ENCODE measurements at regions not wholly inside any gene's neighbourhood (a gene's known extent, or its start where the extent isn't known, plus 50 kb on each side); places are given as distances from the start of the nearest gene placed in this dataset.
"Not testable (repeated sequence)": the region's sequence is repeated elsewhere in the genome, so short reads cannot be mapped to it uniquely, and the experiment has no call there.

DNA sequence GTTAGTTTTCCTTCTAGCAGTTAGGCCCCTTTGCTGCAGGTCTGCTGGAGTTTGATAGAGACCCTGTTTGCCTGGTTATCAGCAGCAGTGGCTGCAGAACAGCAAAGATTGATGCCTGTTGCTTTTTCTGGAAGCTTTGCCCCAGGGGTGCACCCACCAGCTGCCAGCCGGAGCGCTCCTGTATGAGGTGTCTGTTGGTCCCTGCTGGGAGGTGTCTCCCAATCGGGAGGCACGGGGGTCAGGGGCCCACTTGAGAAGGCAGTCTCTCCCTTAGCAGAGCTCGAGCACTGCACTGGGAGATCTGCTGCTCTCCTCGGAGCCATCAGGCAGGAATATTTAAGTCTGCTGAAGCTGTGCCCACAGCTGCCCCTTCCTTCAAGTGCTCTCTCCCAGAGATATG is 825.3 kb upstream of the GRM7 start:
- Mint-ChIP-seq H3K27me3 (no peaks in the 10 kb centered on the region), H3K27ac (no peak overlapping the region), H3K4me1 (ENCODE audit: low read depth) (no peaks in the 10 kb centered on the region), H3K9me3 (peaks cover 14% of the 10 kb centered on the region), H3K4me3 (no peak overlapping the region), H3K36me3 (ENCODE audit: low read depth) (no peaks in the 10 kb centered on the region)

DNA sequence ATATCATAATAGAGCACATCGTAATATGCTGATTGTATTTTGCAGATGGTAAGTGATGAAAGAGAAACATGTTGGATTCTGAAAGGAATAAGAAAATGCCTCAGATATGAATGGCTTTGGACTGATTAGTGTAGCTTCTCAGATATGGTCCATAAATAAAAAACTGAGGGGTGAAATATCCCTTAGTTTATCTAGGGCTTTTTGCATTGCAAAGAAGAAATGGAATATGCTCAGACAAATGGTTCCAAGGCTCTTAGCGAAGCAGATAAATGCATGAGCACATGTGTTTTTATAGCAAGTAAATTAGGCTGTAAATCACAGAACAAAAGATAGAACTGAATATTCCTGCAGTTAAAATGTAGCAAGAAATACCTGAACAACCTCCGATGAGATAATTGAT is 820.9 kb upstream of the GRM7 start:
- Mint-ChIP-seq H3K36me3 (ENCODE audit: low read depth) (no peaks in the 10 kb centered on the region), H3K9me3 (peaks cover 8% of the 10 kb centered on the region), H3K4me1 (ENCODE audit: low read depth) (no peaks in the 10 kb centered on the region), H3K27ac (no peak overlapping the region), H3K27me3 (no peaks in the 10 kb centered on the region), H3K4me3 (no peak overlapping the region)

DNA sequence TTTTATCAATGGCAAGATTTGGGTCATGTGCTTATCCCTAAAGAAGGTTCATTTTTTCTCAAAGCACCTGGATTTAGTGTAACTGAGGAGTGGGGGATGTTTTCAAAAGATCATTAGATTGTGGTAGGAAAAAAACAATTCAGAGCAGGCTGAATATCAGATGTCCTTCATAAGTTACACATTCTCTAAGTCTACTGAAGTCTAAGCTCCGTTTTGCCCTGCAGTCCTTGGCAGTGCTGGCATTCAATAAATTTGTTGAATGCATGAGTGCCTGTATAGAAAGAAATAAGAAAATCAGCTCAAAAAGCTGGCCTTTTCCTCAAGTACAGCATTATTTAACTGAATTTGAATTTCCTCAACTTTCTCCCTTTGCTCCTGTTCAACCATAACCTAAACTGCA is 819.0 kb upstream of the GRM7 start:
- Mint-ChIP-seq H3K4me1 (ENCODE audit: low read depth) (no peaks in the 10 kb centered on the region), H3K36me3 (ENCODE audit: low read depth) (no peaks in the 10 kb centered on the region), H3K27me3 (no peaks in the 10 kb centered on the region), H3K9me3 (peaks cover 17% of the 10 kb centered on the region), H3K27ac (no peak overlapping the region), H3K4me3 (no peak overlapping the region)

DNA sequence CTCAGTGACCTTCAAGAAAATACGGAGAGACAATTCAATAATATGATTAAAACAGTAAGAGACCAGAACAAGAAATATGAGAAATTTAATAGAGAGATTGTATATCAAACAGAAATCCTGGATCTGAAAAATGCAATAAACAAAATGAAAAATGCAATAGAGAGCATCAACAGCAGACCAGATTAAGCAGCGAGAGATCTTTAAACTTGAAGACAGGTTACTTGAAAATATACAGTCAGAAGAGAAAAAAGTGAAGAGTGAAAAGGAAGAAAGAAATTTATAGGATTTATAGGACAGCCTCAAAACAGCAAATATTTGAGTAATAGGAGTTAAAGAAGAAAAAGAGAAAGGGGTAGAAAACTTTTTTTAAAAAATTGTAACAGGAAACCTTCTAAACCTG is 813.9 kb upstream of the GRM7 start:
- no peaks in the 10 kb centered on the region for H3K36me3 Mint-ChIP-seq (ENCODE audit: low read depth)
- H3K27me3 Mint-ChIP-seq = no peaks in the 10 kb centered on the region
- H3K4me1 Mint-ChIP-seq (ENCODE audit: low read depth) = no peaks in the 10 kb centered on the region
- H3K4me3 Mint-ChIP-seq = no peak overlapping the region
- H3K9me3 Mint-ChIP-seq = peaks cover 23% of the 10 kb centered on the region
- H3K27ac Mint-ChIP-seq = no peak overlapping the region

DNA sequence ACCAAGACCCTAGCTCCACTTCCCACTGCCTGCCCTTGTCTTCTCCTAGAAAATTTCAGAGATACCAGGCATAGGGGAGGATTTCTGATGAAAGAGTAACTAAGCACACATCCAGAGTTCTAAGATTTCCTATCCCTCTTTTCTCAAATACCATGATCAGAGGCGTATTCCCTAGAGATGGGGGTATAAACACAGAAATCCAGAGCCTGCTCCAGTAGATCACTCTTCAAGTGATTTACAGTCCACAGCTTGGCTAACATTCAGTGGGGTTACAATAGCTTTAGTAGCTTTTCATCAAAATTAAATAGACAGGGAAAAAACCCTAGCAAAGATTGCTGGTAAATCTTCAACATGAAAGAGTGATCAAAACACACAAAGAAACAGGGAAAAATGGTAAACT is 800.7 kb upstream of the GRM7 start:
- no peaks in the 10 kb centered on the region for H3K4me1 Mint-ChIP-seq (ENCODE audit: low read depth)
- no peaks in the 10 kb centered on the region for H3K9me3 Mint-ChIP-seq
- H3K4me3 Mint-ChIP-seq = no peak overlapping the region

DNA sequence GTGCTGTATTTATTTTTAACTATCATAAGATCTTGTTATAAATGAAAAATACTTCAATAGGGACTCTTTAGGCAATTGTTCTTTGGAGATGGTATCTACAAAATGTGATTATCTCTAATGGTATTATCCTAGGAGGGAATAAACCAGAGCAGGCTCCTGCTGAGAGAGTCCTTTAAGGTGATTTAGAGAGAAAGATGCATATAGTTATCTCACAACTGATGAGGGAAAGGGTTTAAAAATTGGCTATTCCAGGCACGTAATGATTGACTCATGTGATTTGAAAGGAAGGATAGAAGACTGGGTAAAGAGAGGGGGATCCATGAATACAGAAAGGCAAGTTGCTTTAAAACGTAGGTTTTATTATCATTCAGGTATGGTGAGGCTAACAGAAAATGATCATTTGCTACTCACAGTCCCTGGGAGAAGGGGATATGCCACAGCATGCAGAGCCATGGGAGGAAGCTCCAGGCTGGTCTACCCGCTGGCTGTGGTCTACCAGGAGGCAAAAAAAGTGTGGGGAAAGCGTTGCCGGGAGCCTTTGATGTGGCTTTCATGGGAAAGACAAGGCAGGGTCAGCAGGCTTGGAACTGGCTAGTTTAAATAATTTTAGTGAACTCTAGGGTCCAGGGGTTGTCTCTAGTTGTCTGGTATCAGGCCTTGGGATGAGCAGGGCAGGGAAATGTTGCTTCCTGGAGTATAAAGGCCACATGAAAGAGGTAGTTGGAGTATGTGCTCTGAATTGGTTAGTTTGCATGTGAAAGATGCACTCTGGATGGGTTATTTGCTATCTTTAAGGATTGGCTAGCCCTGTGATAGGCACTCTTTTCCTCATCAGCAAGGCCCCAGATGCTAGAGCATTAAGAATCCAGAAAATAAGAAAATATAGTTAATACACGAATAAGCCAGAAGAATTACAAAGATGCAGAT is 798.4 kb upstream of the GRM7 start:
- H3K27ac Mint-ChIP-seq = no peak overlapping the region
- H3K36me3 Mint-ChIP-seq (ENCODE audit: low read depth) = no peaks in the 10 kb centered on the region
- H3K9me3 Mint-ChIP-seq = no peaks in the 10 kb centered on the region
- H3K27me3 Mint-ChIP-seq = no peaks in the 10 kb centered on the region
- no peaks in the 10 kb centered on the region for H3K4me1 Mint-ChIP-seq (ENCODE audit: low read depth)
- no peak overlapping the region for H3K4me3 Mint-ChIP-seq

More for the DNA sequence above, 800.7 kb upstream of the GRM7 start:
- Mint-ChIP-seq H3K27me3 (no peaks in the 10 kb centered on the region), H3K36me3 (ENCODE audit: low read depth) (no peaks in the 10 kb centered on the region), H3K27ac (no peak overlapping the region)

DNA sequence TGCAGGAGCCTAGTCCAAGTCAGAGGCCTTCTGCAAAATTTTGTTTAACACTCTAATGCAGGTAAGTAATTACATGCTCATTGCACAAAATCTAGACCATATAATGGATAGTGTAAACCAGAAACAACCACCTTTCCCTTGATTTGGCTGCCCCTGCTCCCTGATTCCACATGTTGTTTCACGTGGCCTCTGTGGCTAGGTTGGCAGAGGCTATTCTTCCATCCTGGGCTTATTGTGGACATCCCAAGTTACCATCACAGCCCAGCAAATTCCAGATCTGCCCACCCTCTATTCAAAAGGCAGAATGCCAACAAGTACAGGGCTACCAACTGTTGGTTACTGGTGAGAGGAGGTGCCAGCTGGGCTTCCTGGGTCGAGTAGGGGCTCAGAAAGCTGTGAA is 794.5 kb upstream of the GRM7 start:
- Mint-ChIP-seq H3K4me1 (ENCODE audit: low read depth) (no peaks in the 10 kb centered on the region), H3K4me3 (no peak overlapping the region), H3K9me3 (no peaks in the 10 kb centered on the region), H3K36me3 (ENCODE audit: low read depth) (no peaks in the 10 kb centered on the region), H3K27ac (no peak overlapping the region), H3K27me3 (no peaks in the 10 kb centered on the region)

DNA sequence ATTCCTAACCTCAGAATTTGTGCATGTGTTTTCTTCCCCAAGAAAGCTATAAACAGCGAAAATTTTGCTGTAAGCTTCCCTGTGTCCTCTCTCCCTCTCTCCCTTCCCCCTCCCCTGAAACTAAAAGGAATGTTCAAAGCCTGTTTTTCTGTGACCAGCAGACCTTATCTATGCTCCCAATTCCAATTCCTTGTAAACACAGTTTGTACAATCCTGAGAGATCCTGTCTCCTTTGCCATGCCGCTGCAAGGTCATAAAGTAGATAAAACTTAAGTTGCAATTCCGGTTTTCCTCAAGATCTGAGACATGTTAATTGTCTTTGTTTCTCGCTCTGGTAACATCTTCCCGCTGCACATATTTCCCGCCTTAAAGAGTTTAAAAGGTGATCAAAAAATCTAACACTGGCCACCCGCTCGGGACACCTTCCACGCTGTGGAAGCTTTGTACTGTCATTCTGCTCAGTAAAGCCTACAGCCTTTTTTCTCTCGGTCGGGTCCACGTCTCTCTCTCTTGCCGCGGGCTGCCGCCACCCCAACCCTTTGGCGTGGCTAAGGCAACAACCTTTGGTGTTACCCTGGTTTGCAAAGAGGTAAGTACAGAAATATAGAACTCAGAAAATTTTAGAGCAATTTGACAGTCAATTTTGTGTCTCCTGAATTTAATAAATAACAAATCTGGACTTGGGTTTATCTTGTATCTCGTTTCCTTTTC is 793.9 kb upstream of the GRM7 start:
- not testable (repeated sequence) for H3K27me3 Mint-ChIP-seq; H3K9me3 Mint-ChIP-seq; H3K4me1 Mint-ChIP-seq (ENCODE audit: low read depth); H3K4me3 Mint-ChIP-seq; H3K27ac Mint-ChIP-seq; H3K36me3 Mint-ChIP-seq (ENCODE audit: low read depth)

DNA sequence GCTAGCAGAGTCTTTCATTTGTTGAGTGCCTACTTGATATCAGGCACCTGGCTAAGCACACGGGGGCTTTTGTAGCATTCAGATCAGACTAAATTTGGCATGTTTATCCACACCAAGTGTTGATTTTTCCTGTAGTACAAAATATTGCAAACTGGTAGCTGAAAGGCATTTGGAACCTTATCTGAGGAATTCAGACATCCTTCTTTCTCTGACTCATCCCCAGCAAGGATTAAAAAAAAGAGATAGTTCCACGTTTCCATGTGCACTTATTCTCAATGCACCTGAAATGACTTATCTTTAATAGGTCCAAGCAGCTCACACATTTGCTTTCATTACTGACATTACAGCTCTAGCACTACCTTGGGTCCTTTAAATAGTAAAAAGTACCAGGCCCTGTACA is 786.0 kb upstream of the GRM7 start:
- H3K27me3 Mint-ChIP-seq = no peaks in the 10 kb centered on the region

DNA sequence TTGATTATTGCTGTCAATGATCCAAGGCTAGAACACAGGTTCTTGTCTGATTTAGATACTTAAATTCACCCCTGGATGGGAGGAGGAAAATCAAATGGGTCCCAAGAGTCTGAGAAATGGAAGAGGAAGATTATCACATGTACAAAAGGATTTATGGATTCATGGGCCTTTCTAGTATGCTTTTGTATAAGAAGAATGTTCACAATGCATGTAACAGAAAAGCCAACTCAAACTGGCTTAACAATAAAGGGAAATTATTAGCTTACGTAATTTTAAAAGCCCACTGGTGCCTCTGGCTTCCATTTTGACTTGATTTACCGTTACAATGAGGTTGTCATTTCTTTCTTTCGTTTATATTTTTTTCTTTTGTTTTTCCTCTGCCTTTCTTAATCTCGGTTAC is 782.5 kb upstream of the GRM7 start:
- Mint-ChIP-seq H3K4me3 (no peak overlapping the region), H3K4me1 (ENCODE audit: low read depth) (no peaks in the 10 kb centered on the region), H3K9me3 (peaks cover 8% of the 10 kb centered on the region), H3K36me3 (ENCODE audit: low read depth) (no peaks in the 10 kb centered on the region), H3K27ac (no peak overlapping the region), H3K27me3 (no peaks in the 10 kb centered on the region)

More for the DNA sequence above, 786.0 kb upstream of the GRM7 start:
- H3K27ac Mint-ChIP-seq = no peak overlapping the region
- H3K9me3 Mint-ChIP-seq = peaks cover 9% of the 10 kb centered on the region
- H3K4me3 Mint-ChIP-seq = no peak overlapping the region
- H3K4me1 Mint-ChIP-seq (ENCODE audit: low read depth) = no peaks in the 10 kb centered on the region
- H3K36me3 Mint-ChIP-seq (ENCODE audit: low read depth) = no peaks in the 10 kb centered on the region

DNA sequence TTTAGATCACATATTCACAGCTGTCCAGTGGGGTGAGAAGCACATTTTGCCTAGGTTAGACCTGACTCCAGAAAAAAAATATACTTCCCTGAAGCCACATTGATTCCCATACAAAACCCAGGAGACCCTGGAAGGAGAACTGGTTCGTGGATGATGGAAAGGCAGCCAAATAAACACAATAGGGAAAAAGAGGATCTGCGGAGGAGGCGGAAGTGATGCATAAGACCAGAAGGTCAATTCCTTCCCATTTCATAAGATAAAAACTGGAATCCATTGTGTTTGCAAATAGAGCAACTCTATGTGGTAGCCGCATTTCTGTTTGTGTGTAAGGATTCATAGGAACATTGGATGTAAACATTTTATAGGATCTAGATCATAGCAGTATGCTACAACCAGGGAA is 781.9 kb upstream of the GRM7 start:
- Mint-ChIP-seq H3K36me3 (ENCODE audit: low read depth) (no peaks in the 10 kb centered on the region), H3K4me1 (ENCODE audit: low read depth) (no peaks in the 10 kb centered on the region), H3K9me3 (peaks cover 5% of the 10 kb centered on the region), H3K27me3 (no peaks in the 10 kb centered on the region), H3K27ac (no peak overlapping the region), H3K4me3 (no peak overlapping the region)

DNA sequence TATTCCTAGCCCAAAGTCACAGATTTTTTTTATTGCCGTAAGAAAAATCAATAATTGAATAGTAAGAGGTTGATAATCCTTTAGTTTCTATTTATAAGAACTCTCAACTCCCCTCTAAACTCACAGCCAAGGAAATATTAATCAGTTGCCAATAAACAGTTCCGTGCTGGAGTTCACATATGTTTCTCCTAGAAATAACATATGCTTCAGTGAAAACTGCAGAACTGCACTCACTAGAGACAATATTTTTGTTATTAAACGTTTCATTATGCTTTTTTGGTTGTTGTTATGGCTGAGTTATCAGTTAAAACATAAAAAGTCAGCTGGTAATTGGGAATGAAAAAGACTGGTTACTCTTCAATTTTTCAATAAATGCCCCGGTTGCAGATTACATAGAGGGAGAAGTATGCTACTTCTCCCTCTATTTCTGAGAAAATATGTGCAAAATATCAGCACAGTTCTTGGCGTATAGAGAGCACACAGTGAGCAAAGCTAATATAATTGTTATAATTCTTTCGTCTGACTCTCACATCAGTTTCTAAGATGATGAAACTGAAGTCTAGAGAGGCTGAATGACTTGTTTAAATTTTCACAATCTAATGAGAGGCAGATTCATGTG is 781.2 kb upstream of the GRM7 start:
- no peak overlapping the region for H3K4me3 Mint-ChIP-seq
- H3K27ac Mint-ChIP-seq = no peak overlapping the region
- H3K27me3 Mint-ChIP-seq = no peaks in the 10 kb centered on the region
- H3K36me3 Mint-ChIP-seq (ENCODE audit: low read depth) = no peaks in the 10 kb centered on the region
- no peaks in the 10 kb centered on the region for H3K4me1 Mint-ChIP-seq (ENCODE audit: low read depth)
- peaks cover 5% of the 10 kb centered on the region for H3K9me3 Mint-ChIP-seq

DNA sequence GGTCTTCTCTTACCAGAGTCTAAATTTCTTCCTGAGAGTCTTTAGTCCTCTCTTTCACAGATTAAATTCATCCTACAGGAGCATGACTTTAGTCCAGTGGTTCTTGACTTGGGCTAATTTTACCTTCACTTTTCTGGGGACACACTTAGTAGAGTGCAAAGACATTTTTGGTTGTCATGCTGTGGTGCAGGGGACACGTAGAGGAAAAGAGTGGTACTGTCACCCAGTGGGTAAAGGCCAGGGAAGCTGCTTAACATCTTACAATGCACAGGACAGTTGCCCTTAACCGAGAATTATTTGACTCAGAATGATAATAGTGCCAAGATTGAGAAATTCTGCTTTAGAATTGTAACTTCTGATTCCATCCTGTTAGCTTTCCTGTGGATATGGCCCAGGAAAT is 772.5 kb upstream of the GRM7 start:
- no peaks in the 10 kb centered on the region for H3K9me3 Mint-ChIP-seq

DNA sequence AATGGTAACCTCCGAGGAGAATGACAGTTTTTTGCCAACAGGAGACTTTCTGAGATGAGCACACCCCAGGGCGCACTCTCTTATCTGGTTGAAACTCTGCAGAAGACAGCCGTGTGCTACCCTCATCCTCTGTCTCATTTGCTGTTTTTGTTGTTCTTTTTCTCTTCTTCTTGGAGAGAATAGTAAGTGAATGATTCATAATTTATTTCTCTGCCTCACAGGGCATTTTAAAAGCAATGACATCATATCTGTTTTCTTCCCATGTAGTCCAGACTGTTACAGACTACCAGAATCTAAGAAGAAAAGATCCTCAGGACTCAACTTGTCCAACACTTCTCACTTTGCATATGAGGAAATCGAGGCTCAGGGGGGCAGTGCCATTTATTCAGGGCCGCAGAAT is 771.1 kb upstream of the GRM7 start:
- H3K4me3 Mint-ChIP-seq = no peak overlapping the region
- H3K4me1 Mint-ChIP-seq (ENCODE audit: low read depth) = no peaks in the 10 kb centered on the region
- H3K9me3 Mint-ChIP-seq = no peaks in the 10 kb centered on the region
- H3K27ac Mint-ChIP-seq = no peak overlapping the region
- no peaks in the 10 kb centered on the region for H3K27me3 Mint-ChIP-seq
- no peaks in the 10 kb centered on the region for H3K36me3 Mint-ChIP-seq (ENCODE audit: low read depth)

More for the DNA sequence above, 772.5 kb upstream of the GRM7 start:
- Mint-ChIP-seq H3K4me3 (no peak overlapping the region), H3K4me1 (ENCODE audit: low read depth) (no peaks in the 10 kb centered on the region), H3K27ac (no peak overlapping the region), H3K27me3 (no peaks in the 10 kb centered on the region), H3K36me3 (ENCODE audit: low read depth) (no peaks in the 10 kb centered on the region)

DNA sequence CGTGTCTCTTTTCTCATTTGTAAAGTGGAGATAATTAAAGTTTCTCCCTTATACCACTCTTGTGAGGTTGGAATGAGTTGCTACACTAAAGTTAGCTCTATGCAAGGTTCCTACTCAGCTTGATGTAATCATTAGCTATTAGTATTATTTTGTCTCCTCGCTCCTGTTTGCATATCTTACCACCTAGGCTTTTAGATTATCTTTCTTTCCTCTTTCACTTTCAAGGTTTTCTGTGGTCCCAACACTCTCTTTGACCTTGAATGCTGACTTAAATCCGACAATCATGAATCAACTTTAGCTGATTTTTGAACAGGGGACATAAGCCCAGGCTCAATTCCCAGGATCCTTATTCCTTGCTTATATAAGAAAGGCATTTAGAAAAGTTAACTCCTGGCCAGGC is 769.7 kb upstream of the GRM7 start:
- Mint-ChIP-seq H3K4me3 (no peak overlapping the region), H3K9me3 (no peaks in the 10 kb centered on the region), H3K27me3 (no peaks in the 10 kb centered on the region), H3K4me1 (ENCODE audit: low read depth) (no peaks in the 10 kb centered on the region), H3K36me3 (ENCODE audit: low read depth) (no peaks in the 10 kb centered on the region), H3K27ac (no peak overlapping the region)
